DND-41 (cell line): ENCODE measurements at regions not wholly inside any gene's neighbourhood (a gene's known extent, or its start where the extent isn't known, plus 50 kb on each side); places are given as distances from the start of the nearest gene placed in this dataset.

Experiments
- EZH2 ChIP-seq: IDR thresholded peaks from 3 replicates; pipeline ENCODE4 v1.6.1; 2012; ENCODE audit warnings: borderline replicate concordance, low read depth, mild to moderate bottlenecking, moderate library complexity, low read length, inconsistent platforms; ENCODE audit not compliant: severe bottlenecking
- TF ChIP-seq, protein P1 (sequence below): IDR thresholded peaks from 2 replicates; pipeline ENCODE4 v1.5.1; 2012; ENCODE audit warnings: borderline replicate concordance, low read length, moderate library complexity, mild to moderate bottlenecking; ENCODE audit not compliant: poor library complexity, severe bottlenecking; ENCODE audit errors: extremely low read depth

DNA sequence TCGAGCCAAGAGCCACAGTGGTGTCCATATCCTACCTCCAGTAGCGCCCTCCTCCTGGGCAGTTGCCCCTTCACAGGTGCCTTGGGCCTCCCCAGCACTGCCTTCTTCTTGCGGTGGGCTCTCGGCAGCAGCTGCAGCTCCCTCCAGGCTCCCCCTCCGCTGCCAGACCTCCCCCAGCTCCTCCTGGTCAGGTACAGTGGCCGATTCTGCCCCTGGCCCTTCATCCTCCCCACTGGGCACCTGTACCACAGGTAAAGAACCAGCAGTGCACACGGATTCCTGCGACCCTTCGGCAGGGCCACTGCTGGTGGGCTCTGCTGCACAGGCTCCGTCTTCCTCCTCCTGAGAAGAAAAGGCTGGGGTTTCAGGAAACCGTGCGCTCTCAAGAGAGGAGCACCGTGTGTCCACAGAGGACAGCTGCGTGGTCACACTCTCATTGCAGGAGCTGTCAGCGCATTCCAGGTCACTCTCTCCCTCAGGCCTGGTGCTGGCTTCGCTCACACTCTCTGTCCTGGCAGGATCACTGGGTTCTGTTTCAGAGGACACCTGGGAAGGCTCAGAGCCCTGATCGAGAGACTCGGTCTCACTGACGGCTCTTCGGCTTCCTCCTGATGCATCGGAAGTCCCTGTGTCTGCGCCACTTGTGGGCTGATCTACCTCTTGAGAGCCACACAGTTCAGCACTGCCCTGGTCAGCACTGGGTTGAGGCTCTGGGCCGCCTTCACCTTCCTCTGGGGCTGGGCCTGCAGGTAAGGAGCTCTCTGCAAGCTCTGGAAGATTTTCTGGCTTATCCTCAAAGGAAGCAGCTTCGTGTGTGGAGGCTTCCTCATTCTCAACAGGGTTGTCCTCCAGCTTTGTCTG lies 147.4 kb upstream of the STK17B start:
- TF ChIP-seq EZH2 = no peak
- TF ChIP-seq, protein P1, sequence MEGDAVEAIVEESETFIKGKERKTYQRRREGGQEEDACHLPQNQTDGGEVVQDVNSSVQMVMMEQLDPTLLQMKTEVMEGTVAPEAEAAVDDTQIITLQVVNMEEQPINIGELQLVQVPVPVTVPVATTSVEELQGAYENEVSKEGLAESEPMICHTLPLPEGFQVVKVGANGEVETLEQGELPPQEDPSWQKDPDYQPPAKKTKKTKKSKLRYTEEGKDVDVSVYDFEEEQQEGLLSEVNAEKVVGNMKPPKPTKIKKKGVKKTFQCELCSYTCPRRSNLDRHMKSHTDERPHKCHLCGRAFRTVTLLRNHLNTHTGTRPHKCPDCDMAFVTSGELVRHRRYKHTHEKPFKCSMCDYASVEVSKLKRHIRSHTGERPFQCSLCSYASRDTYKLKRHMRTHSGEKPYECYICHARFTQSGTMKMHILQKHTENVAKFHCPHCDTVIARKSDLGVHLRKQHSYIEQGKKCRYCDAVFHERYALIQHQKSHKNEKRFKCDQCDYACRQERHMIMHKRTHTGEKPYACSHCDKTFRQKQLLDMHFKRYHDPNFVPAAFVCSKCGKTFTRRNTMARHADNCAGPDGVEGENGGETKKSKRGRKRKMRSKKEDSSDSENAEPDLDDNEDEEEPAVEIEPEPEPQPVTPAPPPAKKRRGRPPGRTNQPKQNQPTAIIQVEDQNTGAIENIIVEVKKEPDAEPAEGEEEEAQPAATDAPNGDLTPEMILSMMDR = no peak
